ENCODE measurements at regions not wholly inside any gene's neighbourhood (a gene's known extent, or its start where the extent isn't known, plus 50 kb on each side); places are given as distances from the start of the nearest gene placed in this dataset.

GRCh38 chr2:129117434-129117833 lies 798.8 kb upstream of the HS6ST1 start:
- no peak for TF ChIP-seq EZH2 (IDR thresholded peaks at IDR 0.05; ENCODE audit: low read length, missing control alignments)
- no peak for TF ChIP-seq CTCF (conservative IDR thresholded peaks at IDR 0.05 in 1 of 2, IDR thresholded peaks at IDR 0.05 in 1 of 2; ENCODE audit: low read depth in 1 of 2, low read length in 2 of 2)
